NCI-H82 treated with DMSO at 0.1 percent for 48 hours (cell line): ENCODE measurements at regions not wholly inside any gene's neighbourhood (a gene's known extent, or its start where the extent isn't known, plus 50 kb on each side); places are given as distances from the start of the nearest gene placed in this dataset.
"Not testable (repeated sequence)": the region's sequence is repeated elsewhere in the genome, so short reads cannot be mapped to it uniquely, and the experiment has no call there.

Experiments
- DNase-seq: peaks from one replicate; lab custom pipeline; 2025; ENCODE audit not compliant: unreplicated experiment; lab: John Stamatoyannopoulos, UW

DNA sequence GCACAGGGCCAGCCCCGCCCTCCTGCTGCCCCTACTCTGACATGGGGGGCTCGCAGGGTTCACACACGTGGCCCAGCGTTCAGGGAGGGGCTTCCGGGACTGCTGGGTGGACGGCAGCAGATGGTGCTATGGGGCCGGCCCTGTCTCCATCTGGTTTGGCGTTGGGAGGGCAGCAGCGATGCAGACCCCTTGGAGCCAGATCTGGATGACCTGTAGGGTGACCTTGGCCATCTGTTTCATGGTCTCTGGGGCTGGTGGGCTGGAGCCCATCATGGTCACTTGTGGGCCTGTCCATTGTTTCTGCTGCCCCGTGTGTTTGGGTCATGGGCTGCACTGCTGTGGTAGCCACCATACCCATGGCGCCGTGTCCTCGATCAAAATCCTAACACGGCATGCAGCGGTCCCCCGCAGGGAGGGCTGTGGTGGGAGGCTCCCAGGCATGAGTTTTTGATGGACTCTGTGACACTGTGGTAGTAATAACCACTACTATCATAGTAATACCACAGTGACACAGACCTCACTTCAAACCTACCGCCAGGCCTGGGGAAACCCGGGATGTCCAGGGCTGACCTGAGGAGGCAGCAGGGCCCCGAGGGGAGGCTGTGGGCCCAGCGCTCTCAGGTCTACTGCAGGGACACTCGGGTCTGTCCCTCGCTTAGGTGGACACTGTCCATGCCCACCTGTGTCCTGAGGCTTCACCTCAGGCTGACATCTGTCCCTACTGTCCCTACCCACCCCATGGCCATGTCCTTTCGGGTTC lies 359.4 kb downstream of the TMEM121 start:
- no peak for DNase-seq

- not testable (repeated sequence) for DNase-seq
Measured at GRCh38 chr14:105886791-105887191, 360.4 kb downstream of the TMEM121 start.

DNA sequence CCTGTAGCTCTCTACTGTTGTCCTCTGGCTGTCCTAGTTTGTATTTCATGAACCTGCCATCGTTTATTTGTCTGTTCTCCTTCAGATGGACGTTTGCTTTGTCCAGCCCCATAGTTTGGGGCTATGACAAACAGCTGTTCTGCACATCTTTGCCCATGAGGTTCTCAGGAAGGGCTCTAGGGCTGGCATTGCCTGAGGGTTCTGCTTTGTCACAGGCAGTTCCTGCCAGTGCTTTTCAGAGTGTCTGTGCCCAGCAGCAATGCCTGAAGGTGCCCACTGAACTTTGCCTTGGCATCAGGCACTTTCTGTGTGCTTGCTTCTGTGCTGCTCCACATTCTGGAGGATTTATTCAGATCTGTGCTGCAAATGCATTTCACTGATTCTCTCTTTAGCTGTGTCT lies 361.3 kb downstream of the TMEM121 start:
- no peak for DNase-seq

- DNase-seq = no peak
Measured at GRCh38 chr14:105888151-105888550, 361.8 kb downstream of the TMEM121 start.

GRCh38 chr14:105888784-105889665 lies 362.6 kb downstream of the TMEM121 start:
- DNase-seq = no peak

DNA sequence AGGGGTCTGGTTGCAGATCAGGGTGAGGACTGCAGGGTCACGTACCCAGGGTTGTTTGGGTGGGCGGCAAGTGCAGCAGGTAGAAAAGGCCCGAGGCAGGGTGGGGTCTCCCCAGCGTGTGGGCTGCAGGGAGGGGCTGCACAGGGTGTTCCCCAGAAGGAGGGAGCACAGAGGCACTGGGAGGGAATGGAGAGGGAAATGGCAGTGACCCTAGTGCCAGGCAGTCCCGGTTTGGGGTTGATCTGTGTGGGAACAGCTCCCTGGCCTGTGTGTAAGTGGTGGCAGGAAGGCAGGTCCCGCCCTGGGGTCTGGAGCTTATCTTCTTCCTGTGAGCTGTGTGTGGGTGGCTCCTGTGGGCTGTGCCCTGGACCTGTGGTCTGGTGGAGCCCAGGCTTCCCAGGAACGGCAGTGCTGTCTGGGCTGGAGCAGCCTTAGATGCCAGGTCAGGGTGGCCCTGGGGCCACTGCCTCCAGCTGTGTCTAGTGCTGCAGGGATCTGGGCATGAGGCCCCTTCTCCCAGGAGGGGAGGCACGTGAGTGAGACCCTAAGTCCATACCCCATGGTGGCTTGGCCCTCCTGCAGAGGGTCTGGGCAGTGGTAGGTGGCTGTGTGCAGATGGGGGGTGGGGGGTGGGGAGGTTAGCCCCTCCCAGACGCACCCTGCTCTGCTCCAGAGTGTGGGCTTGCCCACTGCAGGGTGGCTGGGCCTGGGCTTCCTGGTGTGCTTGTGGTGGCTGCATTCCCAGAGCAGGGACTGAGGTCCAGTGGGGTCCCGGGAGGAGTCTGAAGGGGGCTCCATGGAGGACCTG lies 363.5 kb downstream of the TMEM121 start:
- DNase-seq = no peak

DNA sequence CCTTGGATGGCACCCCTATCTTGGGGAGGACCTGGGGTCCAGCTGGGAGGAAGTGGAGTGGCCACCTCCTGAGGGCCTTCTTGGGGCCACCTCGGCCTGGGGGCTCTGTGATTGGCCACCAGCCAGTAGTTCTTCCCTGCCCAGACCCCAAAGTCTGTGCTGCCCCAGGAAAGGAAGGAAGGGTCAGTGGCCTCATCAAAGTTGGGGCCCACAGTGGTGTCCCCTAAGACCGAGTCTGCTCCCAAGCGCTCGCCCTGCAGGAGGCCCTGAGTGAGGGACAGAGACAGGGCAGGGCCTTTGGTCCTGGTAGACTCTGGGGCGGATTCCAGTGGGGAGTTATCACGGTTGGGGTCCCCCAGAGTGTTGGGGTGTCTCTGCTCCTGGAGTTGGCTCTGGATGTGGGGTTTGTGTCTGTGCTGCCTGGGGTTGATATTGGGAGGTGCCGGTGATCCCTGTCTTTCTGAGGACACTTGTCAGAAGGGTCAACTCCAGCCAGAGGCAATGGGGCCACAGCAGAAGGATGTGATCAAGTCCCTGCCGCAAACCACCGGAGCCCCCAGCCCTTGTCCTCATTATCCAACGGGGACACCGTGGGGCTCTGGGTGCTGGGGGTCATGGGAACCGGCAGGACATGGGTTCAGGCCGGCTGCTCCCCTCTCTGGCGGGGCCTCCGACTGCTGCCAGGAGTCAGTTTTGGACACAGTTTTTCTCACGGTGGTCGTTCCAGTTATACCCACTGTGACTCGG lies 364.3 kb downstream of the TMEM121 start:
- DNase-seq = no peak

GRCh38 chr14:105891221-105891602 lies 364.8 kb downstream of the TMEM121 start:
- DNase-seq = no peak

GRCh38 chr14:105891631-105892452 lies 365.5 kb downstream of the TMEM121 start:
- no peak for DNase-seq

DNA sequence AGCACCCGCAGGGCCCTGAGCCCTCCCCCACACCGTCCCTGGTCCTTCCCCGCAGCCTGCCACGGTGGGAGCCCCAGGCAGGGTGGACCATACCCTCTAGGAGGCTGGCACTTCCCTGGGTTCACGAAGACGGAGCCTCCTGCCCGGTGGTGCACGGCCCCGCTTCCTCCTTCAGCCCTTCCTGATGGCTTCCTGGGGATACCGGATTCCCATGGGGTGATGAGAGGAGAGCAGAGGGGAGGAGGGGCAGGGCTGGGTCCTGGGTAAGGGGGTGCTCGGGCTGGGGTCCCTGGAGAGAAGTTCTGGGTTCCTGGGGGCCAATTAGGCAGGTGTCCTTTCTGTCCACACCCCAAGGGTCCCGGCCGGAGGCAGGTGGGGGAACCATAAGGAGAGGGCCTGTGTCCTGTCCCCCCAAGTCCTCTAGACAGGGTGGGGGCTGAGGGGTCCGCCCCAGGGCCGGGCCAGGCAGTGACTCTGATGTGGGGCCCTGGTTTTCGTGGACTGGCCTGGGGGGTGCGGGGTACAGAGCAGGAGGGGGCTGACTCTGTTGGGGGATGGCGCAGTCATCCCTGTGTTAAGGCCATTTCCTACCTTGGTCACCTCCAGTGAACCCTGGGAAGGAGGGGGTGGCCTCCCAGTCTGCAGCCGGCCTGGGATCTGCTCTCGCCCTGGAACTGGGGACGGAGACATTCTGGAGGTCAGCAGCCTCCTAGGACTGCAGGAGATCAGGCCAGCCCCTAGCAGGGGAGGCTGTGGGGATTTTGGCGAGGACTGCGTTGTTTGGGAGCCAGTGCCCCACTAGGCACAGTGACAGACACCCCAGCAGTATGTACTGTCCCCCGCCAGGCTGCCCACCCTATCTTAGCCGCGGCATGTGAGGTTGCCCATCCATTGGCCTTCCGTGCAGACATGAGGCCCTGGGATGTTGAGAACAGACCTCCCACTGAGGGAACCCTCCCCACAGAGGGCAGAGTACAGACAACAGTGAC lies 366.4 kb downstream of the TMEM121 start:
- not testable (repeated sequence) for DNase-seq

- not testable (repeated sequence) for DNase-seq
Measured at GRCh38 chr14:105893686-105894085, 367.3 kb downstream of the TMEM121 start.

DNA sequence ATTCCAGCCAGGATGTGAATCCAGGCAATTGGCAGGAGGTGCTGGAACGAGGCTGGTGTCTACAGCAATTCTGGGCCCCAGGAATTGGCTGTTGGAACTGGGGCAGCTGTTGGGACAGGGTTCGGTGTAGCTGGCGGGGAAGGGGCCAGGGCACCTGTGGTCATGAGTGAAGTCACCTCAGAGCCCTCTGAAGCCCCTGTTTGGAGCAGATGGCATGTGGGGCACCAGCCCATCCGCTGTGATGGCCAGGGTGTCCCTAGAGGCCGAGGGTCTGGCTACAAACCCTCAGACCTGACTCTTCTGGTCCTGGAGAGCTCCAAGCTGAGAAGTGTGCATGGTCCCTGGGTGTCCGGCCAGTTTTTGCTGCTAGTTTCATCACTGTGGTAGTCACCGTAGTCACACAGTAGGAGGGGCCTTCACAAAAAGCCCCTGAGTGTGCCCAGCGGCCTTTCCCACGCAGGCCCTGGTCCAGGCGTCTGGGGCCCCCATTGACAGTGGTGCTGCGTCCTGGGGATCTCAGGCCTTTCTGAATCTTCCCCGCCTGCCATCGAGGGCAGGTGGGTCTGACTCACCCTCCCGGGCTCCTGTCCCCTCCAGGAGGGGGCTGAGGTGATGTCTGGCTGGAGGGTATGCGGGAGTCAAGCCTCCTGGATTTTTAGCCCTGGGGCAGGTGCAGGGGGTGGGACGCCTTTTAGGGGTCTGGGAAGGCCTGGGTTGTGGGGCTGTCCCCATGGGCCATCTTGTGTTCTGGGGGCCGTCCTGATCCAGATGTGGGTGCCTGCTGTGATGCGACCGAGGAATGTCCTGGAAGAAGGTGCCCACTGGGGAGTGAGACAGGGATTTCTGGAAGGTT lies 368.0 kb downstream of the TMEM121 start:
- no peak for DNase-seq

- no peak for DNase-seq
Measured at GRCh38 chr14:105894978-105895881, 368.8 kb downstream of the TMEM121 start.

- not testable (repeated sequence) for DNase-seq
Measured at GRCh38 chr14:105896206-105896605, 369.8 kb downstream of the TMEM121 start.

DNA sequence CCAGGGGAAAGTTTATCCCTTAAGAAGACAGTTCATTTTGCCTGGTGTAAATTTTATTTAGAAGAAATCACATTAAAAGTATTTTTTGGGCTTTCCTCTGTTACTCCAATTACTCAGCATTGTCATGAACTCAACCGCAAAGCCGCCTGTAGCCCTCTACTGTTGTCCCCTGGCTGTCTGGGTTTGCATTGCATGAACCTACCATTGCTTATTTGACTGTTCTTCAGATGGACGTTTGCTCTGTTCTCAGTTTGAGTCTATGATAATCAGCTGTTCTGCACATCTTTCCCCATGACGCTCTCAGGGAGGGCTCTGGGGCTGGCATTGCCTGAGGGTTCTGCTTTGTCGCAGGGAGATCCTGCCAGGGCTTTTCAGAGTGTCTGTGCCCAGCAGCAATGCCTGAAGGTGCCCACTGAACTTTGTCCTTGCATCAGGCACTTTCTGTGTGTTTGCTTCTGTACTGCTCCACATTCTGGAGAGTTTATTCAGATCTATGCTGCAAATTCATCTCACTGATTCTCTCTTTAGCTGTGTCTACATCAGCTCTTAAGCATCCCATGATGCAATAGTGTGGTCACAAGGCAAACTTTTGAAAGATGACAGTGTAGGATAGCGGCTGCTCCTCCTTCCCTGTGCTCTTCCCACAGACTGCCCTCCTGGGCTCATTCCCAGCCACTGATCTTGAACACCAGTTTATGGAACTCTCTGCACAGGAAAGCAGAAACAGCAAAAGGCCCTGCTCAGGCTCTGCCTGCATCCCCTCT lies 370.8 kb downstream of the TMEM121 start:
- DNase-seq = not testable (repeated sequence)

- DNase-seq = no peak
Measured at GRCh38 chr14:105897725-105898113, 371.3 kb downstream of the TMEM121 start.
